Right lobe of liver (tissue), 4 donors: ENCODE measurements at regions not wholly inside any gene's neighbourhood (a gene's known extent, or its start where the extent isn't known, plus 50 kb on each side); places are given as distances from the start of the nearest gene placed in this dataset.

Experiments used
- CTCF ChIP-seq, 4 donors: fragments of 200-600 bp in 3 of 4; fragments of 450-650 bp in 1 of 4; IDR thresholded peaks; one replicate each; pipeline versions ENCODE4 v1.5.1 to v1.8.0; 2016 to 2022; ENCODE audit warnings: antibody characterized with exemption in 4 of 4, mild to moderate bottlenecking in 2 of 4
- POLR2A ChIP-seq: fragments of 450-650 bp; IDR thresholded peaks from one replicate; pipeline ENCODE4 v1.6.1; 2017; ENCODE audit warnings: antibody characterized with exemption, mild to moderate bottlenecking
- donor health status: DM: no; HTN: no; CAD: no.
- donor health status: DM: no; HTN: no; CAD: no.
- donor health status: DM: no; HTN: yes; CAD: no.

GRCh38 chr1:195550071-195550862, 1058.0 kb downstream of the KCNT2 start:
- TF ChIP-seq CTCF (IDR thresholded peaks at IDR 0.05) (no peak), POLR2A (no peak)
